Endothelial cell (in vitro differentiated cells): ENCODE measurements at regions not wholly inside any gene's neighbourhood (a gene's known extent, or its start where the extent isn't known, plus 50 kb on each side); places are given as distances from the start of the nearest gene placed in this dataset.

ENCODE experiments used
- DNase-seq: peaks from one replicate; pipeline ENCODE4 v3.0.0; 2021; ENCODE audit warnings: low spot score
- H3K27ac Mint-ChIP-seq: one replicate; pipeline ENCODE4 v1.8.0; 2021; ENCODE audit warnings: mixed read lengths, inconsistent platforms; ENCODE audit not compliant: unreplicated experiment
- H3K27me3 Mint-ChIP-seq: one replicate; pipeline ENCODE4 v1.8.0; 2021; ENCODE audit warnings: mild to moderate bottlenecking, moderate library complexity, mixed read lengths, inconsistent platforms; ENCODE audit not compliant: unreplicated experiment
- H3K36me3 Mint-ChIP-seq: one replicate; pipeline ENCODE4 v1.8.0; 2021; ENCODE audit warnings: mild to moderate bottlenecking, low read depth, mixed read lengths, inconsistent platforms; ENCODE audit not compliant: unreplicated experiment
- H3K4me1 Mint-ChIP-seq: one replicate; pipeline ENCODE4 v1.8.0; 2021; ENCODE audit warnings: mild to moderate bottlenecking, mixed read lengths, inconsistent platforms; ENCODE audit not compliant: unreplicated experiment
- H3K4me3 Mint-ChIP-seq: one replicate; pipeline ENCODE4 v1.8.0; 2021; ENCODE audit warnings: mild to moderate bottlenecking, mixed read lengths, inconsistent platforms; ENCODE audit not compliant: unreplicated experiment
- H3K9me3 Mint-ChIP-seq: one replicate; pipeline ENCODE4 v1.8.0; 2021; ENCODE audit warnings: mixed read lengths, inconsistent platforms; ENCODE audit not compliant: unreplicated experiment
- CTCF ChIP-seq: fragments of 200-600 bp; sonication (generic); IDR thresholded peaks from one replicate; pipeline ENCODE4 v1.5.0; 2021; ENCODE audit warnings: antibody characterized with exemption; ENCODE audit not compliant: unreplicated experiment

- Mint-ChIP-seq H3K27ac (no peak overlapping the region), H3K27me3 (peaks cover 6% of the 10 kb centered on the region), H3K36me3 (no peaks in the 10 kb centered on the region), H3K4me1 (peaks cover 3% of the 10 kb centered on the region), H3K9me3 (no peaks in the 10 kb centered on the region), H3K4me3 (no peak overlapping the region)
- DNase-seq: no peak
- TF ChIP-seq CTCF: no peak
Measured at GRCh38 chr2:778731-779350, 101.6 kb upstream of the TMEM18 start.

GRCh38 chr2:777546-777945, 100.3 kb upstream of the TMEM18 start:
- Mint-ChIP-seq H3K36me3 (no peaks in the 10 kb centered on the region), H3K4me1 (peaks cover 3% of the 10 kb centered on the region), H3K4me3 (no peak overlapping the region), H3K27ac (no peak overlapping the region), H3K9me3 (no peaks in the 10 kb centered on the region), H3K27me3 (peaks cover 6% of the 10 kb centered on the region)
- TF ChIP-seq CTCF: no peak
- no peak for DNase-seq

GRCh38 chr2:777051-777450, 99.8 kb upstream of the TMEM18 start:
- Mint-ChIP-seq H3K27me3 (peaks cover 6% of the 10 kb centered on the region), H3K4me3 (no peak overlapping the region), H3K4me1 (peaks cover 3% of the 10 kb centered on the region), H3K9me3 (no peaks in the 10 kb centered on the region), H3K27ac (no peak overlapping the region), H3K36me3 (no peaks in the 10 kb centered on the region)
- no peak for TF ChIP-seq CTCF
- DNase-seq: no peak

GRCh38 chr2:776487-776886, 99.3 kb upstream of the TMEM18 start:
- Mint-ChIP-seq H3K36me3 (no peaks in the 10 kb centered on the region), H3K27me3 (peaks cover 6% of the 10 kb centered on the region), H3K9me3 (no peaks in the 10 kb centered on the region), H3K4me1 (peaks cover 3% of the 10 kb centered on the region), H3K27ac (no peak overlapping the region), H3K4me3 (no peak overlapping the region)
- no peak for DNase-seq
- TF ChIP-seq CTCF: no peak

GRCh38 chr2:776038-776437, 98.8 kb upstream of the TMEM18 start:
- Mint-ChIP-seq H3K4me1 (peaks cover 3% of the 10 kb centered on the region), H3K27me3 (peaks cover 6% of the 10 kb centered on the region), H3K36me3 (no peaks in the 10 kb centered on the region), H3K4me3 (no peak overlapping the region), H3K9me3 (no peaks in the 10 kb centered on the region), H3K27ac (no peak overlapping the region)
- DNase-seq: no peak
- TF ChIP-seq CTCF: no peak
